Heart left ventricle (tissue), 16 donors: ENCODE measurements at regions not wholly inside any gene's neighbourhood (a gene's known extent, or its start where the extent isn't known, plus 50 kb on each side); places are given as distances from the start of the nearest gene placed in this dataset.
"Not testable (repeated sequence)": the region's sequence is repeated elsewhere in the genome, so short reads cannot be mapped to it uniquely, and the experiment has no call there.

Experiments used
- ATAC-seq, 4 donors: fragments of 200-7000 bp; cut with Tn5 transposase; one replicate each; pipeline ENCODE4 v1.9.1; 2020 to 2022; ENCODE audit warnings: moderate library complexity in 4 of 4, mild to moderate bottlenecking in 3 of 4, moderate number of reproducible peaks in 1 of 4
- DNase-seq, 5 donors: peaks; one replicate each; pipeline ENCODE4 v3.0.0-alpha.2; 2020
- H3K27ac ChIP-seq, 12 donors: fragments of 200-600 bp; sonication (generic) in 4 of 12; one replicate each; pipeline versions ENCODE4 v1.5.0 to v1.8.0; 2016 to 2022; ENCODE audit warnings: mild to moderate bottlenecking in 2 of 12
- H3K27me3 ChIP-seq, 9 donors: fragments of 200-600 bp; sonication (generic) in 2 of 9; one replicate each; pipeline versions ENCODE4 v1.5.1 to v1.8.0; 2016 to 2022; ENCODE audit warnings: mild to moderate bottlenecking in 3 of 9
- H3K36me3 ChIP-seq, 9 donors: fragments of 200-600 bp; sonication (generic) in 2 of 9; one replicate each; pipeline versions ENCODE4 v1.5.0 to v1.8.0; 2018 to 2022; ENCODE audit warnings: mild to moderate bottlenecking in 2 of 9
- H3K4me1 ChIP-seq, 12 donors: fragments of 200-600 bp; sonication (generic) in 4 of 12; one replicate each; pipeline versions ENCODE4 v1.5.0 to v1.8.0; 2016 to 2022; ENCODE audit warnings: mild to moderate bottlenecking in 3 of 12
- H3K4me3 ChIP-seq, 12 donors: fragments of 200-600 bp; sonication (generic) in 4 of 12; one replicate each; pipeline versions ENCODE4 v1.5.0 to v1.8.0; 2017 to 2022; ENCODE audit warnings: mild to moderate bottlenecking in 9 of 12, moderate library complexity in 4 of 12
- H3K9me3 ChIP-seq, 12 donors: fragments of 200-600 bp; sonication (generic) in 4 of 12; one replicate each; pipeline versions ENCODE4 v1.5.0 to v1.8.0; 2016 to 2022; ENCODE audit warnings: mild to moderate bottlenecking in 1 of 12
- POLR2A ChIP-seq, 2 donors: fragments of 450-650 bp; IDR thresholded peaks; one replicate each; pipeline ENCODE4 v1.6.1; 2017; ENCODE audit warnings: antibody characterized with exemption in 2 of 2, mild to moderate bottlenecking in 2 of 2, moderate library complexity in 2 of 2
- WGBS, 4 donors: extraction: QIAGEN DNeasy Blood & Tissue Kit in 2 of 4; methylation state at CpG; one replicate each; pipeline versions ENCODE4 v1.1.5 to v1.1.7; 2013 to 2018; 5-methylcytosine and 5-hydroxymethylcytosine counted together
- intact Hi-C, 10 donors: fragments of 100-400 bp; cut with DNase I; formaldehyde crosslinking; loops; one replicate each; pipeline versions ENCODE4 v1.11.1 to v1.14.2; 2022
- TF ChIP-seq, protein P1 (sequence below), 12 donors: fragments of 200-600 bp; sonication (generic) in 4 of 12; IDR thresholded peaks; one replicate each; pipeline versions ENCODE4 v1.5.0 to v1.8.0; 2018 to 2022; ENCODE audit warnings: antibody characterized with exemption in 12 of 12, mild to moderate bottlenecking in 5 of 12
- donor health status: ischemic (EF 13 %, LVEDD 7.1; RV severe dilation, severe dysfunction).
- donor health status: healthy with polysubstance abuse.
- donor health status: DM: no; HTN: yes; CAD: no.
- donor health status: DM: no; HTN: no; CAD: no.
- donor health status: ischemic (EF 25% LVEDD 6.9; RV normal size, moderate dysfunction).
- donor health status: ischemic (EF 25% LVEDD 5.7; RV mildly dilated, moderate dysfunction).
- donor health status: healthy.
- donor health status: DM: yes; HTN: yes; CAD: no.
- donor health status: ischemic (EF 35%, LVEDD 5.7; RV mildly dilated, moderate dysfunction).
- donor health status: nonischemic (EF 11% LVEDD 7.7; RV severe dilation, severe dysfunction).
- donor health status: DM: yes; HTN: yes; CAD: no.
- donor health status: PGD.
- donor health status: ischemic (EF 29% LVEDD 5.4; RV normal size, mild dysfunction).
- donor health status: nonischemic (EF 23%, LVEDD 6.1; RV moderate dilation, normal function).

DNA sequence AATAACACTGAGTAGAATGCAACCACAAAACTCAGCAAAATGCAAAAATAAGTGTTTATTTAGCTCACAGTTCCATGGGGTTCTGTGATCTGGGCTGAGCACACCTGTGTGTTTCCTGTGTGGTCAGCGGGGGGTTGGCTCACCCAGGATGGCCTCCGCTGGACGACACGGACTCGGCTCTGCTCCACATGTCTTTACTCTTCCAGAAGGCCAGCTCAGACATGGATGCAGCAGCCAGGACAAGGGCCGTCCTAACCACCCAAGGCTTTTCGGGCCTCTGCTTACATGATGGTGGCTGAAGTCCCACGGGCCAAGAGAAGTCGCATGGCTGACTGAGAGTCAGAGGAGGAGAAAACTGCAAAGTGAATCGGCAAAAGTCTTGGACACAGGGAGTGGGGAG, 153.5 kb upstream of the IRS2 start:
- intact Hi-C loops, result no loop called here
- 90 to 97% (median 96%) methylated on average over 10 of the region's 10 CpGs for WGBS, 4 donors

DNA sequence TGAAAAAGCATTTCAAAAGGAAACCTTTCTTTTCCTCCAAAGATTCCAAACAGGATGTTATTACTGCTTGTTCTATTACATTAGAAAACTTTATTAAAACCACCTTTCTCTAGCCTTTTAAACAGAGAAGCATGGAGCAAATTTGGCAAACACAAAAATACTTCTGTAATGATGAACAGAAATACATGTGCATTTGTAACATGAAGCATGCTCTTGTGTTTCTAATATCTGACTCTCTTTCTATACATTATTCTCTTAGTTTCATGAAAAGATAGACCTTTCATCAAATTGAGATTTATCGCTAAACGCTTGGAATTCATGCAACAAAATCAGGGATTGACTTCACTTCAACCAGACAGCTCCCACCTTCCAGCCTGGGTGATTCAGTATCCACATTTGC, 152.8 kb upstream of the IRS2 start:
- Histone ChIP-seq H3K27me3 (peaks cover 0 to 4% (median 0%) of the 10 kb centered on the region in 9 donors), H3K9me3 (peaks cover 0 to 4% (median 0%) of the 10 kb centered on the region in 12 donors), H3K27ac (no peak overlapping the region), H3K4me1 (peaks cover 0 to 9% (median 0%) of the 10 kb centered on the region in 12 donors), H3K36me3 (no peaks in the 10 kb centered on the region), H3K4me3 (no peak overlapping the region)
- intact Hi-C loops, result no loop called here
- no peak for ATAC-seq
- 89 to 96% (median 95%) methylated on average over 2 of the region's 2 CpGs for WGBS, 4 donors
- no peak for DNase-seq
- no peak for TF ChIP-seq POLR2A (IDR thresholded peaks at IDR 0.05)
- TF ChIP-seq, protein P1, sequence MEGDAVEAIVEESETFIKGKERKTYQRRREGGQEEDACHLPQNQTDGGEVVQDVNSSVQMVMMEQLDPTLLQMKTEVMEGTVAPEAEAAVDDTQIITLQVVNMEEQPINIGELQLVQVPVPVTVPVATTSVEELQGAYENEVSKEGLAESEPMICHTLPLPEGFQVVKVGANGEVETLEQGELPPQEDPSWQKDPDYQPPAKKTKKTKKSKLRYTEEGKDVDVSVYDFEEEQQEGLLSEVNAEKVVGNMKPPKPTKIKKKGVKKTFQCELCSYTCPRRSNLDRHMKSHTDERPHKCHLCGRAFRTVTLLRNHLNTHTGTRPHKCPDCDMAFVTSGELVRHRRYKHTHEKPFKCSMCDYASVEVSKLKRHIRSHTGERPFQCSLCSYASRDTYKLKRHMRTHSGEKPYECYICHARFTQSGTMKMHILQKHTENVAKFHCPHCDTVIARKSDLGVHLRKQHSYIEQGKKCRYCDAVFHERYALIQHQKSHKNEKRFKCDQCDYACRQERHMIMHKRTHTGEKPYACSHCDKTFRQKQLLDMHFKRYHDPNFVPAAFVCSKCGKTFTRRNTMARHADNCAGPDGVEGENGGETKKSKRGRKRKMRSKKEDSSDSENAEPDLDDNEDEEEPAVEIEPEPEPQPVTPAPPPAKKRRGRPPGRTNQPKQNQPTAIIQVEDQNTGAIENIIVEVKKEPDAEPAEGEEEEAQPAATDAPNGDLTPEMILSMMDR (IDR thresholded peaks at IDR 0.05), result no peak

More for the DNA sequence above, 153.5 kb upstream of the IRS2 start:
- H3K27me3 ChIP-seq, result peaks cover 0 to 4% (median 0%) of the 10 kb centered on the region in 9 donors
- H3K4me3 ChIP-seq, result no peak overlapping the region
- H3K4me1 ChIP-seq, result peaks cover 0 to 9% (median 0%) of the 10 kb centered on the region in 12 donors
- DNase-seq (no peak), ATAC-seq (no peak)
- no peak overlapping the region for H3K27ac ChIP-seq
- H3K9me3 ChIP-seq, result peaks cover 0 to 4% (median 0%) of the 10 kb centered on the region in 12 donors
- H3K36me3 ChIP-seq, result no peaks in the 10 kb centered on the region
- no peak for TF ChIP-seq POLR2A (IDR thresholded peaks at IDR 0.05)
- TF ChIP-seq, protein P1 (IDR thresholded peaks at IDR 0.05), result no peak

DNA sequence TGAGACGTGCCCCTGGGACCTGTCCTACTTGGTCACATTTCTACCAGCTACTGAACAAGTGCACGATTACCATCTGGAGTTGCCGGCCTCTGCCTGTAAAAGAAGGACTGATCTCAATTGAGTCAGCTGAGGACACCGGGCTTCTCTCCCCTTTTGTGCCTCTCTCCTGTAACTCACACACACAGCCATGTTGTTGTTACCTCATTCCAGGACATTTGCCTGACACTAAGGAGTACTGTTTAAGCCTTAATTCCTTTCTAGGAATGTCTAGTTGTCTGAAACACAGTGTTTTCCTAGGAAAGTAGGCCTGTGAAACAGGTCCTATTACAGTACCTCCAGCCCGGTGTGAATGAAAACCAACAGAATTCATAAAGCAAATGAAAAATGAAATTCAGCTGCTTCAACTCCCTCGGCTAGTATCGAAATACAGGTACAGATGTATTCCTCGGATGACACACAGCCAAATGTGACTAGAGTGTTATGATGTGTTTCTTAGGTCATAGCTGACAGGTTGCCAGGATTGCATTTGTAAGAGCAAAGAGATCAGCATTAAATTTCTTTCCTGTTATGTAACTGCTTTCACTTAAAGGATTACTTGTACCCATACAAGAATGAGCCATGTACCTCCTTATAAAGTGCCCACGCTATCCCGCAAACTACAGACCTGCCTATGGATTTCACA, 152.0 kb upstream of the IRS2 start:
- H3K9me3 ChIP-seq, result peaks cover 0 to 4% (median 0%) of the 10 kb centered on the region in 12 donors
- H3K27ac ChIP-seq, result no peak overlapping the region
- H3K4me3 ChIP-seq, result no peak overlapping the region
- DNase-seq (no peak), ATAC-seq (peak in 2 of 4 donors; percentile 9 to 65)
- intact Hi-C loops, result no loop called here
- 73 to 85% (median 80%) methylated on average over 10 of the region's 10 CpGs for WGBS, 4 donors
- peaks cover 0 to 9% (median 0%) of the 10 kb centered on the region in 12 donors for H3K4me1 ChIP-seq
- H3K27me3 ChIP-seq, result peaks cover 0 to 4% (median 0%) of the 10 kb centered on the region in 9 donors
- no peaks in the 10 kb centered on the region for H3K36me3 ChIP-seq
- TF ChIP-seq, protein P1 (IDR thresholded peaks at IDR 0.05), result no peak

DNA sequence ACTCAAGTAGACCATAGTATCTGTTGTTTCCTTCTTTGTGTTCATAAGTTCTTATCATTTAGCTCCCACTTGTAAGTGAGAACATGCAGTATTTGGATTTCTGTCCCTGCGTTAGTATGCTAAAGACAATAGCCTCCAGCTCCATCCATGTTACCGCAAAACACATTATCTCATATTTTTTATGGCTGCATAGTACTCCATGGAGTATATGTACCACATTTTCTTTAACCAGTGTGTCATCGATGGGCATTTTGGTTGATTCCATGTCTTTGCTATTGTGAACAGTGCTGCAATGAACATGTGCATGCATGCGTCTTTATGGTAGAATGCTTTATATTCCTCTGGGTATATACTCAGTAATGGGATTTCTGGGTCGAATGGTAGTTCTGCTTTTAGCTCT, 148.1 kb upstream of the IRS2 start:
- DNase-seq, H3K27me3 ChIP-seq, H3K9me3 ChIP-seq, H3K4me1 ChIP-seq, H3K36me3 ChIP-seq, ATAC-seq, intact Hi-C loops, H3K4me3 ChIP-seq, H3K27ac ChIP-seq: not testable (repeated sequence)
- WGBS, 4 donors, result 89 to 93% (median 92%) methylated on average over 5 of the region's 5 CpGs

GRCh38 chr13:109933476-109933875, 147.1 kb upstream of the IRS2 start:
- no peaks in the 10 kb centered on the region for H3K36me3 ChIP-seq
- H3K27ac ChIP-seq, result no peak overlapping the region
- no peaks in the 10 kb centered on the region for H3K27me3 ChIP-seq
- H3K4me1 ChIP-seq, result peaks cover 0 to 5% (median 0%) of the 10 kb centered on the region in 12 donors
- H3K9me3 ChIP-seq, result no peaks in the 10 kb centered on the region
- DNase-seq, result no peak
- intact Hi-C loops, result no loop called here
- WGBS, 4 donors, result 64 to 77% (median 74%) methylated on average over 6 to 7 of the region's 7 CpGs
- H3K4me3 ChIP-seq, result no peak overlapping the region
- ATAC-seq, result no peak
- no peak for TF ChIP-seq POLR2A (IDR thresholded peaks at IDR 0.05)
- TF ChIP-seq, protein P1 (IDR thresholded peaks at IDR 0.05), result no peak
